SK-N-SH (cell line): ENCODE measurements at regions not wholly inside any gene's neighbourhood (a gene's known extent, or its start where the extent isn't known, plus 50 kb on each side); places are given as distances from the start of the nearest gene placed in this dataset.

ENCODE experiments used
- CTCF ChIA-PET: fragments of 300-600, 350-600 bp; formaldehyde crosslinking; extraction: SDS; loops from one replicate; lab custom pipeline; 2021; lab: Yijun Ruan, JAX
- POLR2A ChIA-PET: fragments of 350-600 bp; sonication (Branson Sonifier 250); formaldehyde crosslinking; extraction: SDS; loops from one replicate; lab custom pipeline; 2020; ENCODE audit warnings: antibody characterized with exemption, inconsistent platforms; lab: Yijun Ruan, JAX
- DNase-seq: peaks from one replicate; pipeline ENCODE4 v3.0.0; 2012
- H2AFZ ChIP-seq: fragments of 200-600 bp; sonication (generic); 2 replicates; pipeline ENCODE4 v1.8.1; 2016; ENCODE audit warnings: antibody characterized with exemption, mild to moderate bottlenecking, low read depth
- H3F3A ChIP-seq: fragments of 200-600 bp; sonication (generic); replicated peaks from 2 replicates; pipeline ENCODE3; 2016; ENCODE audit warnings: antibody characterized with exemption, mild to moderate bottlenecking; ENCODE audit not compliant: insufficient read depth
- H3K27ac ChIP-seq, 2 experiments: fragments of 200-500 bp in 1 of 2; fragments of 200-600 bp in 1 of 2; sonication (Bioruptor generic) in 1 of 2; sonication (generic), shearing (Covaris generic) in 1 of 2; 2 replicates each; pipeline versions ENCODE4 v1.5.1 to v1.6.1; 2014 to 2016; ENCODE audit warnings: low read depth in 2 of 2, inconsistent platforms in 1 of 2, low read length in 1 of 2, mild to moderate bottlenecking in 1 of 2, mixed read lengths in 1 of 2
- H3K27me3 ChIP-seq: fragments of 200-600 bp; sonication (generic), shearing (Covaris generic); 2 replicates; pipeline ENCODE4 v1.6.1; 2016; ENCODE audit warnings: mixed run types; ENCODE audit not compliant: insufficient read depth
- H3K36me3 ChIP-seq, 2 experiments: fragments of 200-500 bp in 1 of 2; fragments of 200-600 bp in 1 of 2; sonication (Bioruptor generic) in 1 of 2; sonication (generic) in 1 of 2; replicated peaks in 1 of 2; 2 replicates each; pipeline versions ENCODE3 to v1.5.1; 2014 to 2016; ENCODE audit warnings: low read length in 1 of 2, mild to moderate bottlenecking in 1 of 2; ENCODE audit not compliant: insufficient read depth in 2 of 2, control insufficient read depth in 1 of 2
- H3K4me1 ChIP-seq, 2 experiments: fragments of 200-500 bp in 1 of 2; fragments of 200-600 bp in 1 of 2; sonication (Bioruptor generic) in 1 of 2; sonication (generic), shearing (Covaris generic) in 1 of 2; 2 replicates each; pipeline versions ENCODE4 v1.5.1 to v1.6.1; 2014 to 2016; ENCODE audit warnings: low read depth in 1 of 2, low read length in 1 of 2, mixed run types in 1 of 2; ENCODE audit not compliant: insufficient read depth in 2 of 2, control insufficient read depth in 1 of 2
- H3K4me2 ChIP-seq: fragments of 200-600 bp; sonication (generic), shearing (Covaris generic); 2 replicates; pipeline ENCODE4 v1.6.1; 2017; ENCODE audit warnings: mixed run types
- H3K4me3 ChIP-seq, 2 experiments: fragments of 200-500 bp in 1 of 2; fragments of 200-600 bp in 1 of 2; sonication (Bioruptor generic) in 1 of 2; sonication (generic), shearing (Covaris generic) in 1 of 2; 2 replicates each; pipeline versions ENCODE4 v1.5.1 to v1.8.1; 2014 to 2016; ENCODE audit warnings: low read depth in 2 of 2, inconsistent platforms in 1 of 2, low read length in 1 of 2, mild to moderate bottlenecking in 1 of 2, mixed read lengths in 1 of 2, moderate library complexity in 1 of 2
- H3K79me2 ChIP-seq: fragments of 200-600 bp; sonication (generic); 2 replicates; pipeline ENCODE4 v1.8.1; 2017; ENCODE audit warnings: mild to moderate bottlenecking; ENCODE audit not compliant: insufficient read depth
- H3K9ac ChIP-seq: fragments of 200-600 bp; sonication (generic); 2 replicates; pipeline ENCODE4 v1.6.1; 2017; ENCODE audit warnings: mixed run types
- H3K9me2 ChIP-seq: fragments of 200-600 bp; sonication (generic); 2 replicates; pipeline ENCODE4 v1.6.1; 2017; ENCODE audit warnings: mixed run types
- H3K9me3 ChIP-seq: fragments of 200-600 bp; sonication (generic); 2 replicates; pipeline ENCODE4 v1.6.1; 2017; ENCODE audit warnings: mixed run types, mild to moderate bottlenecking, moderate library complexity
- H4K20me1 ChIP-seq: fragments of 200-600 bp; sonication (generic); 2 replicates; pipeline ENCODE4 v1.6.1; 2017; ENCODE audit warnings: mild to moderate bottlenecking, mixed run types; ENCODE audit not compliant: insufficient read depth
- FOXM1 ChIP-seq: IDR thresholded peaks from 2 replicates; pipeline ENCODE4 v1.4.0; 2012; ENCODE audit warnings: low read depth, mild to moderate bottlenecking
- GABPA ChIP-seq: IDR thresholded peaks from 2 replicates; pipeline ENCODE4 v1.4.0; 2012; ENCODE audit warnings: low read depth, mild to moderate bottlenecking
- GATA2 ChIP-seq: sonication (generic); formaldehyde crosslinking; IDR thresholded peaks from 2 replicates; pipeline ENCODE4 v1.5.0; 2020; ENCODE audit warnings: mild to moderate bottlenecking, missing genetic modification reagents
- JUND ChIP-seq: IDR thresholded peaks from 2 replicates; pipeline ENCODE4 v1.4.0; 2012
- MEF2A ChIP-seq: IDR thresholded peaks from 2 replicates; pipeline ENCODE4 v1.4.0; 2012; ENCODE audit warnings: low read depth, borderline replicate concordance
- MXI1 ChIP-seq: IDR thresholded peaks from 2 replicates; pipeline ENCODE4 v1.6.1; 2012; ENCODE audit warnings: mild to moderate bottlenecking, low read depth, low read length, improper control_type of control experiment
- NFIC ChIP-seq: IDR thresholded peaks from 2 replicates; pipeline ENCODE4 v1.4.0; 2012; ENCODE audit warnings: borderline replicate concordance
- RCOR1 ChIP-seq: fragments of 150-350 bp; IDR thresholded peaks from 2 replicates; pipeline ENCODE4 v1.6.1; 2017; ENCODE audit warnings: antibody characterized with exemption, low read length
- SIN3A ChIP-seq: IDR thresholded peaks from 2 replicates; pipeline ENCODE4 v1.6.1; 2012; ENCODE audit warnings: low read depth, mild to moderate bottlenecking, low read length, moderate library complexity, borderline replicate concordance
- TEAD4 ChIP-seq: IDR thresholded peaks from 2 replicates; pipeline ENCODE4 v1.4.0; 2012; ENCODE audit warnings: mild to moderate bottlenecking, borderline replicate concordance; ENCODE audit not compliant: insufficient read depth
- WGBS: methylation state at CpG from one replicate; pipeline ENCODE4 v1.1.6; 2017; ENCODE audit warnings: low lambda C conversion rate; 5-methylcytosine and 5-hydroxymethylcytosine counted together
- TF ChIP-seq, protein P1 (sequence below): fragments of 200-600 bp; sonication (generic); IDR thresholded peaks from 2 replicates; pipeline ENCODE4 v1.6.1; 2017; ENCODE audit warnings: antibody characterized with exemption, mild to moderate bottlenecking, moderate library complexity
- TF ChIP-seq, protein P2 (sequence below): fragments of 150-350 bp; IDR thresholded peaks from 2 replicates; pipeline ENCODE4 v1.6.1; 2016; ENCODE audit warnings: mild to moderate bottlenecking, low read depth, low read length
- TF ChIP-seq, protein P3 (sequence below): IDR thresholded peaks from 2 replicates; pipeline ENCODE4 v1.6.1; 2012; ENCODE audit warnings: mild to moderate bottlenecking, low read depth, low read length, moderate library complexity
- TF ChIP-seq, protein P4 (sequence below): IDR thresholded peaks from 2 replicates; pipeline ENCODE4 v1.4.0; 2012; ENCODE audit warnings: low read depth, borderline replicate concordance
- TF ChIP-seq, protein P5 (sequence below): IDR thresholded peaks from 2 replicates; pipeline ENCODE4 v1.4.0; 2012; ENCODE audit warnings: low read depth

DNA sequence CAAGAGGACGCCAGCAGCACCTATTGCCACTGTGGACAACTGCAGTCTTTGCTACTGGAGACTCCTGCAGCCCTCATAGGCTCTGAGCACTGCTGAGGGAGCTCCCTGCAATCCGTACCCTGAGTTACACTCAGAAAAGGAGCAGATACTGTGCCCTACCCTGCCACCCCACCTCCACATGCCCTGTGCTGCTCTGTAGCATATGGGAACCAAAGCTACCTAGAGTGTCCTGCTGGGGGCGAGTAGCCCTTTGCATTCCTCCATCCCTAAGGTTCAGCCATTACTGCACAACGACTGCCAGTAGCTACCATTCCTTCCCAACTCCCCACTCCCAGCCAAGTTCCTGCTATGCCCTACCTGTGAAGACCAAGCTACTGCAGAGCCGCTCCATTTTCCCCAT is 90.2 kb upstream of the SNCAIP start:
- ChIA-PET POLR2A (no interaction called here), CTCF (no interaction called here)
- Histone ChIP-seq H2AFZ (no peak overlapping the region), H3K4me1 (no peaks in the 10 kb centered on the region), H3K4me2 (no peak overlapping the region), H3K9me2 (no peaks in the 10 kb centered on the region), H3K9ac (no peak overlapping the region), H3K9me3 (no peaks in the 10 kb centered on the region), H3K27me3 (no peaks in the 10 kb centered on the region), H3K79me2 (no peaks in the 10 kb centered on the region), H3K36me3 (no peaks in the 10 kb centered on the region), H4K20me1 (no peaks in the 10 kb centered on the region), H3K27ac (no peak overlapping the region), H3F3A (no peaks in the 10 kb centered on the region)
- WGBS = 21% methylated on average over 4 of the region's 5 CpGs
- TF ChIP-seq, protein P1, sequence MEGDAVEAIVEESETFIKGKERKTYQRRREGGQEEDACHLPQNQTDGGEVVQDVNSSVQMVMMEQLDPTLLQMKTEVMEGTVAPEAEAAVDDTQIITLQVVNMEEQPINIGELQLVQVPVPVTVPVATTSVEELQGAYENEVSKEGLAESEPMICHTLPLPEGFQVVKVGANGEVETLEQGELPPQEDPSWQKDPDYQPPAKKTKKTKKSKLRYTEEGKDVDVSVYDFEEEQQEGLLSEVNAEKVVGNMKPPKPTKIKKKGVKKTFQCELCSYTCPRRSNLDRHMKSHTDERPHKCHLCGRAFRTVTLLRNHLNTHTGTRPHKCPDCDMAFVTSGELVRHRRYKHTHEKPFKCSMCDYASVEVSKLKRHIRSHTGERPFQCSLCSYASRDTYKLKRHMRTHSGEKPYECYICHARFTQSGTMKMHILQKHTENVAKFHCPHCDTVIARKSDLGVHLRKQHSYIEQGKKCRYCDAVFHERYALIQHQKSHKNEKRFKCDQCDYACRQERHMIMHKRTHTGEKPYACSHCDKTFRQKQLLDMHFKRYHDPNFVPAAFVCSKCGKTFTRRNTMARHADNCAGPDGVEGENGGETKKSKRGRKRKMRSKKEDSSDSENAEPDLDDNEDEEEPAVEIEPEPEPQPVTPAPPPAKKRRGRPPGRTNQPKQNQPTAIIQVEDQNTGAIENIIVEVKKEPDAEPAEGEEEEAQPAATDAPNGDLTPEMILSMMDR = no peak
- TF ChIP-seq, protein P2, sequence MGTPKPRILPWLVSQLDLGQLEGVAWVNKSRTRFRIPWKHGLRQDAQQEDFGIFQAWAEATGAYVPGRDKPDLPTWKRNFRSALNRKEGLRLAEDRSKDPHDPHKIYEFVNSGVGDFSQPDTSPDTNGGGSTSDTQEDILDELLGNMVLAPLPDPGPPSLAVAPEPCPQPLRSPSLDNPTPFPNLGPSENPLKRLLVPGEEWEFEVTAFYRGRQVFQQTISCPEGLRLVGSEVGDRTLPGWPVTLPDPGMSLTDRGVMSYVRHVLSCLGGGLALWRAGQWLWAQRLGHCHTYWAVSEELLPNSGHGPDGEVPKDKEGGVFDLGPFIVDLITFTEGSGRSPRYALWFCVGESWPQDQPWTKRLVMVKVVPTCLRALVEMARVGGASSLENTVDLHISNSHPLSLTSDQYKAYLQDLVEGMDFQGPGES = no peak
- TF ChIP-seq FOXM1 (no peak), JUND (no peak), GABPA (no peak), SIN3A (no peak), MEF2A (no peak), RCOR1 (no peak), MXI1 (no peak), GATA2 (CRISPR knock-in tag) (no peak), TEAD4 (no peak), NFIC (no peak)
- TF ChIP-seq, protein P3, sequence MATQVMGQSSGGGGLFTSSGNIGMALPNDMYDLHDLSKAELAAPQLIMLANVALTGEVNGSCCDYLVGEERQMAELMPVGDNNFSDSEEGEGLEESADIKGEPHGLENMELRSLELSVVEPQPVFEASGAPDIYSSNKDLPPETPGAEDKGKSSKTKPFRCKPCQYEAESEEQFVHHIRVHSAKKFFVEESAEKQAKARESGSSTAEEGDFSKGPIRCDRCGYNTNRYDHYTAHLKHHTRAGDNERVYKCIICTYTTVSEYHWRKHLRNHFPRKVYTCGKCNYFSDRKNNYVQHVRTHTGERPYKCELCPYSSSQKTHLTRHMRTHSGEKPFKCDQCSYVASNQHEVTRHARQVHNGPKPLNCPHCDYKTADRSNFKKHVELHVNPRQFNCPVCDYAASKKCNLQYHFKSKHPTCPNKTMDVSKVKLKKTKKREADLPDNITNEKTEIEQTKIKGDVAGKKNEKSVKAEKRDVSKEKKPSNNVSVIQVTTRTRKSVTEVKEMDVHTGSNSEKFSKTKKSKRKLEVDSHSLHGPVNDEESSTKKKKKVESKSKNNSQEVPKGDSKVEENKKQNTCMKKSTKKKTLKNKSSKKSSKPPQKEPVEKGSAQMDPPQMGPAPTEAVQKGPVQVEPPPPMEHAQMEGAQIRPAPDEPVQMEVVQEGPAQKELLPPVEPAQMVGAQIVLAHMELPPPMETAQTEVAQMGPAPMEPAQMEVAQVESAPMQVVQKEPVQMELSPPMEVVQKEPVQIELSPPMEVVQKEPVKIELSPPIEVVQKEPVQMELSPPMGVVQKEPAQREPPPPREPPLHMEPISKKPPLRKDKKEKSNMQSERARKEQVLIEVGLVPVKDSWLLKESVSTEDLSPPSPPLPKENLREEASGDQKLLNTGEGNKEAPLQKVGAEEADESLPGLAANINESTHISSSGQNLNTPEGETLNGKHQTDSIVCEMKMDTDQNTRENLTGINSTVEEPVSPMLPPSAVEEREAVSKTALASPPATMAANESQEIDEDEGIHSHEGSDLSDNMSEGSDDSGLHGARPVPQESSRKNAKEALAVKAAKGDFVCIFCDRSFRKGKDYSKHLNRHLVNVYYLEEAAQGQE = no peak
- TF ChIP-seq, protein P4, sequence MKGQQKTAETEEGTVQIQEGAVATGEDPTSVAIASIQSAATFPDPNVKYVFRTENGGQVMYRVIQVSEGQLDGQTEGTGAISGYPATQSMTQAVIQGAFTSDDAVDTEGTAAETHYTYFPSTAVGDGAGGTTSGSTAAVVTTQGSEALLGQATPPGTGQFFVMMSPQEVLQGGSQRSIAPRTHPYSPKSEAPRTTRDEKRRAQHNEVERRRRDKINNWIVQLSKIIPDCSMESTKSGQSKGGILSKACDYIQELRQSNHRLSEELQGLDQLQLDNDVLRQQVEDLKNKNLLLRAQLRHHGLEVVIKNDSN = no peak
- TF ChIP-seq, protein P5, sequence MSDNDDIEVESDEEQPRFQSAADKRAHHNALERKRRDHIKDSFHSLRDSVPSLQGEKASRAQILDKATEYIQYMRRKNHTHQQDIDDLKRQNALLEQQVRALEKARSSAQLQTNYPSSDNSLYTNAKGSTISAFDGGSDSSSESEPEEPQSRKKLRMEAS = no peak
- TF ChIP-seq, all 33 proteins: peak for 0
- no peak for DNase-seq
- H3K4me3 ChIP-seq = no peak overlapping the region
